ENCODE measurements at regions not wholly inside any gene's neighbourhood (a gene's known extent, or its start where the extent isn't known, plus 50 kb on each side); places are given as distances from the start of the nearest gene placed in this dataset.

DNA sequence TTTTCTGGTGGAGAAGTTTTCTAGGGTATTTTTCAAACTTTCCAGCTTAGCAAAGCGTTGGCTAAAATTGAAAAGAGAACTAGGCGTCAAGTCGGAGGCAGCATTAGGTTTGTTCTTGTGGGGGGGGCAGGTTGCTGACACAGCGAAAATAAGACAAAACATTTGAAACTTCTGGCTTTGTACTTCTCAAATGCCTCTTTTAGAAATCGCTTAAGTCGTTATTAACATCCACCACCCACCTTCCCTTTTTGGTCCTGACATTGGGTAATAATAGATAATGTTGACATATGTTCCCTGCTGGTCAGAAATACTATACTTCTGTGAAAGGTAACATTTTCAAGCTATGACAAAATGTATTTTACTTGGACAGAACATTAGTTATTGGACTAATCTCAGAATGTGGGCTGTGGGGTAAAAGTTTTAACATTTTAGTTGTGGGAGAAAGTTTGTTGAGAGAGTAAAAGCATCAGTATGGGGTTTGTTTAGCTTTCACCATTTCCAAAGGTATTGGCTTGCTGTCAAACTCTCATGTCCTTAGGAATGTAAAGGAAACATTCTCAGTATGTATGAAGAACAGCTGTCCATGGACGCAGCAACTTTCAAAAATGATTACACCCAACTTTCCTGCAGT, 88.1 kb upstream of the ZEB2 start:
- POLR2A ChIA-PET = interaction anchor here (0.8 to 1.0 kb wide), 2 partner anchors 12 to 90 kb away, joined by 3 to 8 read pairs; no protein-coding TSS in a partner anchor
- peak overlapping the region; percentile 42 for H3K4me3 Mint-ChIP-seq
- no peaks in the 10 kb centered on the region for H3K27me3 Mint-ChIP-seq
- no peaks in the 10 kb centered on the region for H3K9me3 Mint-ChIP-seq
- intact Hi-C loops (cut with micrococcal nuclease) = loop anchor here (2.0 to 5.0 kb wide), 3 partner anchors 74 to 94 kb away; no protein-coding TSS in a partner anchor
- H3K27ac Mint-ChIP-seq = peak overlapping the region; percentile 65
- TF ChIP-seq, protein P1, sequence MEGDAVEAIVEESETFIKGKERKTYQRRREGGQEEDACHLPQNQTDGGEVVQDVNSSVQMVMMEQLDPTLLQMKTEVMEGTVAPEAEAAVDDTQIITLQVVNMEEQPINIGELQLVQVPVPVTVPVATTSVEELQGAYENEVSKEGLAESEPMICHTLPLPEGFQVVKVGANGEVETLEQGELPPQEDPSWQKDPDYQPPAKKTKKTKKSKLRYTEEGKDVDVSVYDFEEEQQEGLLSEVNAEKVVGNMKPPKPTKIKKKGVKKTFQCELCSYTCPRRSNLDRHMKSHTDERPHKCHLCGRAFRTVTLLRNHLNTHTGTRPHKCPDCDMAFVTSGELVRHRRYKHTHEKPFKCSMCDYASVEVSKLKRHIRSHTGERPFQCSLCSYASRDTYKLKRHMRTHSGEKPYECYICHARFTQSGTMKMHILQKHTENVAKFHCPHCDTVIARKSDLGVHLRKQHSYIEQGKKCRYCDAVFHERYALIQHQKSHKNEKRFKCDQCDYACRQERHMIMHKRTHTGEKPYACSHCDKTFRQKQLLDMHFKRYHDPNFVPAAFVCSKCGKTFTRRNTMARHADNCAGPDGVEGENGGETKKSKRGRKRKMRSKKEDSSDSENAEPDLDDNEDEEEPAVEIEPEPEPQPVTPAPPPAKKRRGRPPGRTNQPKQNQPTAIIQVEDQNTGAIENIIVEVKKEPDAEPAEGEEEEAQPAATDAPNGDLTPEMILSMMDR (IDR thresholded peaks at IDR 0.05) = no peak
- ATAC-seq (ENCODE audit: low read depth) (peak; percentile 32), DNase-seq (no peak)
- no peaks in the 10 kb centered on the region for H3K36me3 Mint-ChIP-seq (ENCODE audit: low read depth)
- H3K4me1 Mint-ChIP-seq = peaks cover 47% of the 10 kb centered on the region
- CTCF ChIA-PET = no interaction called here

GRCh38 chr2:144607099-144607498, 87.2 kb upstream of the ZEB2 start:
- H3K27me3 Mint-ChIP-seq = no peaks in the 10 kb centered on the region
- ChIA-PET POLR2A (interaction anchor here (1.0 kb wide), 1 partner anchor 11 kb away, joined by 3 read pairs; no protein-coding TSS in a partner anchor), CTCF (no interaction called here)
- intact Hi-C loops (cut with micrococcal nuclease) = loop anchor here (2.0 to 5.0 kb wide), 3 partner anchors 75 to 95 kb away; no protein-coding TSS in a partner anchor
- no peak for ATAC-seq (ENCODE audit: low read depth)
- DNase-seq = no peak
- TF ChIP-seq, protein P1 (IDR thresholded peaks at IDR 0.05) = no peak
- peaks cover 47% of the 10 kb centered on the region for H3K4me1 Mint-ChIP-seq
- H3K4me3 Mint-ChIP-seq = no peak overlapping the region
- no peaks in the 10 kb centered on the region for H3K9me3 Mint-ChIP-seq
- H3K36me3 Mint-ChIP-seq (ENCODE audit: low read depth) = no peaks in the 10 kb centered on the region
- peak overlapping the region; percentile 65 for H3K27ac Mint-ChIP-seq

- ATAC-seq (ENCODE audit: low read depth) = no peak
- ChIA-PET CTCF (no interaction called here), POLR2A (no interaction called here)
- intact Hi-C loops (cut with micrococcal nuclease) = loop anchor here (2.0 to 5.0 kb wide), 3 partner anchors 76 to 96 kb away; no protein-coding TSS in a partner anchor
- Mint-ChIP-seq H3K27ac (peak overlapping the region; percentile 65), H3K4me3 (no peak overlapping the region), H3K4me1 (peaks cover 47% of the 10 kb centered on the region), H3K9me3 (no peaks in the 10 kb centered on the region), H3K27me3 (no peaks in the 10 kb centered on the region), H3K36me3 (ENCODE audit: low read depth) (no peaks in the 10 kb centered on the region)
- TF ChIP-seq, protein P1 (IDR thresholded peaks at IDR 0.05) = no peak
- no peak for DNase-seq
These were observed 86.7 kb upstream of the ZEB2 start for GRCh38 chr2:144606466-144607095.

GRCh38 chr2:144605231-144605840, 85.4 kb upstream of the ZEB2 start:
- peak; percentile 47 for ATAC-seq (ENCODE audit: low read depth)
- intact Hi-C loops (cut with micrococcal nuclease) = loop anchor here (2.0 to 5.0 kb wide), 3 partner anchors 25 to 97 kb away; no protein-coding TSS in a partner anchor
- no peak for DNase-seq
- no peaks in the 10 kb centered on the region for H3K9me3 Mint-ChIP-seq
- H3K4me1 Mint-ChIP-seq = peaks cover 47% of the 10 kb centered on the region
- no peaks in the 10 kb centered on the region for H3K36me3 Mint-ChIP-seq (ENCODE audit: low read depth)
- peak overlapping the region; percentile 46 for H3K4me3 Mint-ChIP-seq
- H3K27me3 Mint-ChIP-seq = no peaks in the 10 kb centered on the region
- TF ChIP-seq, protein P1 (IDR thresholded peaks at IDR 0.05) = no peak
- H3K27ac Mint-ChIP-seq = peak overlapping the region; percentile 12
- ChIA-PET CTCF (no interaction called here), POLR2A (interaction anchor here (0.9 to 1.4 kb wide), 3 partner anchors 9 to 1146 kb away, joined by 5 to 7 read pairs (median 5); no protein-coding TSS in a partner anchor)

- ChIA-PET POLR2A (no interaction called here), CTCF (no interaction called here)
- intact Hi-C loops (cut with micrococcal nuclease) = no loop called here
- ATAC-seq (ENCODE audit: low read depth) (peak; percentile 43), DNase-seq (no peak)
- peak overlapping the region; percentile 18 for H3K27ac Mint-ChIP-seq
- H3K27me3 Mint-ChIP-seq = no peaks in the 10 kb centered on the region
- no peak overlapping the region for H3K4me3 Mint-ChIP-seq
- H3K9me3 Mint-ChIP-seq = no peaks in the 10 kb centered on the region
- peaks cover 47% of the 10 kb centered on the region for H3K4me1 Mint-ChIP-seq
- no peaks in the 10 kb centered on the region for H3K36me3 Mint-ChIP-seq (ENCODE audit: low read depth)
- TF ChIP-seq, protein P1 (IDR thresholded peaks at IDR 0.05) = no peak
These were observed 83.4 kb upstream of the ZEB2 start for GRCh38 chr2:144603334-144603733.
